Ovary (tissue), 3 donors: ENCODE measurements at regions not wholly inside any gene's neighbourhood (a gene's known extent, or its start where the extent isn't known, plus 50 kb on each side); places are given as distances from the start of the nearest gene placed in this dataset.

Experiments
- EP300 ChIP-seq: sonication (generic); formaldehyde crosslinking; IDR thresholded peaks from one replicate; pipeline ENCODE4 v1.6.1; 2017; ENCODE audit warnings: antibody characterized with exemption
- POLR2A ChIP-seq: fragments of 450-650 bp; IDR thresholded peaks from one replicate; pipeline ENCODE4 v1.6.1; 2017; ENCODE audit warnings: antibody characterized with exemption, mild to moderate bottlenecking, moderate library complexity
- TF ChIP-seq, protein P1 (sequence below), 3 donors: fragments of 450-650 bp in 2 of 3; fragments of 200-600 bp in 1 of 3; IDR thresholded peaks; one replicate each; pipeline versions ENCODE4 v1.5.1 to v1.8.0; 2016 to 2022; ENCODE audit warnings: antibody characterized with exemption in 3 of 3, mild to moderate bottlenecking in 1 of 3
- donor health status: DM: no; HTN: no; CAD: no.

DNA sequence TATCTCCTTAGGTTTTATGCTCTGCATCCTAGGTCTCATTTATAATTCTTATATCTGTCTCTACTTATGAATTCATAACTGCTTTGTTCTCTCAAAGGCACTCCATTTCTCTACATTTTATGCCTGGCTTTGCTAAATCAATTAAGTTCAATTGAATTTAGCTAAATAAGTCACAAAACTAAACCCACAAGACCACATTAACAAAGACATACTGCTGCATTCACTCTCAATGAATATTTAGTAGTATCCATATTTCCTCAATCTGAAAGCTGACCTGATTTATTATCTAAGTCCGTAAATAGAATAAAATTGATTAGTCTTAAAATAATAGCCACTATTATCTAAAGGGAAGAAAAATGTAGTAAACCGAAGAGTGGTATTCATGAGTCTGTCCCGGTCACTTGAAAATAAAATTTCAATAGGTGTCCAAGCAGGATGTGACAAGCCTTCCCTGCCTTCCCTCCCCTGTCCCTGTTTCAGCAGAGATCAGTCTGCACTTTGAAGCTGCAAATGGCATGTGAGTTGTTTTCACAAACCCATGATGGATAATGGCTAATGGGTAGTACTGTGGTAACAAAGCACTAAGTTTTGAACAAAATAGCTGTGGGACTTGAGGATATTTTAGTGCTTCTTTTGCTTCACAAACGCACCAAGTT, 295.0 kb upstream of the NCAM2 start:
- TF ChIP-seq, protein P1, sequence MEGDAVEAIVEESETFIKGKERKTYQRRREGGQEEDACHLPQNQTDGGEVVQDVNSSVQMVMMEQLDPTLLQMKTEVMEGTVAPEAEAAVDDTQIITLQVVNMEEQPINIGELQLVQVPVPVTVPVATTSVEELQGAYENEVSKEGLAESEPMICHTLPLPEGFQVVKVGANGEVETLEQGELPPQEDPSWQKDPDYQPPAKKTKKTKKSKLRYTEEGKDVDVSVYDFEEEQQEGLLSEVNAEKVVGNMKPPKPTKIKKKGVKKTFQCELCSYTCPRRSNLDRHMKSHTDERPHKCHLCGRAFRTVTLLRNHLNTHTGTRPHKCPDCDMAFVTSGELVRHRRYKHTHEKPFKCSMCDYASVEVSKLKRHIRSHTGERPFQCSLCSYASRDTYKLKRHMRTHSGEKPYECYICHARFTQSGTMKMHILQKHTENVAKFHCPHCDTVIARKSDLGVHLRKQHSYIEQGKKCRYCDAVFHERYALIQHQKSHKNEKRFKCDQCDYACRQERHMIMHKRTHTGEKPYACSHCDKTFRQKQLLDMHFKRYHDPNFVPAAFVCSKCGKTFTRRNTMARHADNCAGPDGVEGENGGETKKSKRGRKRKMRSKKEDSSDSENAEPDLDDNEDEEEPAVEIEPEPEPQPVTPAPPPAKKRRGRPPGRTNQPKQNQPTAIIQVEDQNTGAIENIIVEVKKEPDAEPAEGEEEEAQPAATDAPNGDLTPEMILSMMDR (IDR thresholded peaks at IDR 0.05): no peak
- TF ChIP-seq POLR2A (no peak), EP300 (no peak)
